ENCODE measurements at regions not wholly inside any gene's neighbourhood (a gene's known extent, or its start where the extent isn't known, plus 50 kb on each side); places are given as distances from the start of the nearest gene placed in this dataset.

DNA sequence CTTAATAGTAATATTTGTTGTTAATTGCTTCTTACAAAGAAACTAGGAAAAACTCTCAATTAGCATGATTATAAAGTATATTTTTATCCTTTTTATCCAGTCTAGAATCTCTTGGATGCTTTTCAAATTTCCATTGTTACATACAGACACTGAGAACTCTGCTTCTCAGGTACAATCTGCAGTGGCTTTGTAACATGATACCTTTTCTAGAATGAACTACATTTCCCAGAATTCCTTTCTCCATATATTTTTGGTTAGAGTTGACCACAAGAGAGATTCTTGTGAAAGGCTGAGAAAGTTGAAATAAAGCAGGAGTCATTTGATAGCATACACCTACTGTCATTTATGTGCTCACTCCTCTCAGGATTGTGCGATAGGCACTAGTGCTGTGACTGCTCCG lies 148.6 kb downstream of the SLITRK6 start:
- TF ChIP-seq CTCF (IDR thresholded peaks at IDR 0.05; ENCODE audit: low read depth, low read length) (no peak), EZH2phosphoT487 (IDR thresholded peaks at IDR 0.05; ENCODE audit: low read depth) (no peak)
